H1 (cell line): ENCODE measurements at regions not wholly inside any gene's neighbourhood (a gene's known extent, or its start where the extent isn't known, plus 50 kb on each side); places are given as distances from the start of the nearest gene placed in this dataset.

Experiments used
- CHD1 ChIP-seq: IDR thresholded peaks from 2 replicates; pipeline ENCODE4 v1.6.1; 2012; ENCODE audit warnings: low read depth, low read length, improper control_type of control experiment
- SP2 ChIP-seq: IDR thresholded peaks from 2 replicates; pipeline ENCODE4 v1.6.1; 2012; ENCODE audit warnings: mild to moderate bottlenecking, low read length, inconsistent platforms
- TF ChIP-seq, protein P1 (sequence below): fragments of 300-600 bp; sonication (generic); IDR thresholded peaks from 2 replicates; pipeline ENCODE4 v1.7.1; 2012; ENCODE audit warnings: low read length, moderate library complexity, mild to moderate bottlenecking, inconsistent platforms; ENCODE audit not compliant: insufficient replicate concordance

GRCh38 chr20:51218603-51219002 is 195.7 kb upstream of the KCNG1 start (continued):
- TF ChIP-seq, protein P1, sequence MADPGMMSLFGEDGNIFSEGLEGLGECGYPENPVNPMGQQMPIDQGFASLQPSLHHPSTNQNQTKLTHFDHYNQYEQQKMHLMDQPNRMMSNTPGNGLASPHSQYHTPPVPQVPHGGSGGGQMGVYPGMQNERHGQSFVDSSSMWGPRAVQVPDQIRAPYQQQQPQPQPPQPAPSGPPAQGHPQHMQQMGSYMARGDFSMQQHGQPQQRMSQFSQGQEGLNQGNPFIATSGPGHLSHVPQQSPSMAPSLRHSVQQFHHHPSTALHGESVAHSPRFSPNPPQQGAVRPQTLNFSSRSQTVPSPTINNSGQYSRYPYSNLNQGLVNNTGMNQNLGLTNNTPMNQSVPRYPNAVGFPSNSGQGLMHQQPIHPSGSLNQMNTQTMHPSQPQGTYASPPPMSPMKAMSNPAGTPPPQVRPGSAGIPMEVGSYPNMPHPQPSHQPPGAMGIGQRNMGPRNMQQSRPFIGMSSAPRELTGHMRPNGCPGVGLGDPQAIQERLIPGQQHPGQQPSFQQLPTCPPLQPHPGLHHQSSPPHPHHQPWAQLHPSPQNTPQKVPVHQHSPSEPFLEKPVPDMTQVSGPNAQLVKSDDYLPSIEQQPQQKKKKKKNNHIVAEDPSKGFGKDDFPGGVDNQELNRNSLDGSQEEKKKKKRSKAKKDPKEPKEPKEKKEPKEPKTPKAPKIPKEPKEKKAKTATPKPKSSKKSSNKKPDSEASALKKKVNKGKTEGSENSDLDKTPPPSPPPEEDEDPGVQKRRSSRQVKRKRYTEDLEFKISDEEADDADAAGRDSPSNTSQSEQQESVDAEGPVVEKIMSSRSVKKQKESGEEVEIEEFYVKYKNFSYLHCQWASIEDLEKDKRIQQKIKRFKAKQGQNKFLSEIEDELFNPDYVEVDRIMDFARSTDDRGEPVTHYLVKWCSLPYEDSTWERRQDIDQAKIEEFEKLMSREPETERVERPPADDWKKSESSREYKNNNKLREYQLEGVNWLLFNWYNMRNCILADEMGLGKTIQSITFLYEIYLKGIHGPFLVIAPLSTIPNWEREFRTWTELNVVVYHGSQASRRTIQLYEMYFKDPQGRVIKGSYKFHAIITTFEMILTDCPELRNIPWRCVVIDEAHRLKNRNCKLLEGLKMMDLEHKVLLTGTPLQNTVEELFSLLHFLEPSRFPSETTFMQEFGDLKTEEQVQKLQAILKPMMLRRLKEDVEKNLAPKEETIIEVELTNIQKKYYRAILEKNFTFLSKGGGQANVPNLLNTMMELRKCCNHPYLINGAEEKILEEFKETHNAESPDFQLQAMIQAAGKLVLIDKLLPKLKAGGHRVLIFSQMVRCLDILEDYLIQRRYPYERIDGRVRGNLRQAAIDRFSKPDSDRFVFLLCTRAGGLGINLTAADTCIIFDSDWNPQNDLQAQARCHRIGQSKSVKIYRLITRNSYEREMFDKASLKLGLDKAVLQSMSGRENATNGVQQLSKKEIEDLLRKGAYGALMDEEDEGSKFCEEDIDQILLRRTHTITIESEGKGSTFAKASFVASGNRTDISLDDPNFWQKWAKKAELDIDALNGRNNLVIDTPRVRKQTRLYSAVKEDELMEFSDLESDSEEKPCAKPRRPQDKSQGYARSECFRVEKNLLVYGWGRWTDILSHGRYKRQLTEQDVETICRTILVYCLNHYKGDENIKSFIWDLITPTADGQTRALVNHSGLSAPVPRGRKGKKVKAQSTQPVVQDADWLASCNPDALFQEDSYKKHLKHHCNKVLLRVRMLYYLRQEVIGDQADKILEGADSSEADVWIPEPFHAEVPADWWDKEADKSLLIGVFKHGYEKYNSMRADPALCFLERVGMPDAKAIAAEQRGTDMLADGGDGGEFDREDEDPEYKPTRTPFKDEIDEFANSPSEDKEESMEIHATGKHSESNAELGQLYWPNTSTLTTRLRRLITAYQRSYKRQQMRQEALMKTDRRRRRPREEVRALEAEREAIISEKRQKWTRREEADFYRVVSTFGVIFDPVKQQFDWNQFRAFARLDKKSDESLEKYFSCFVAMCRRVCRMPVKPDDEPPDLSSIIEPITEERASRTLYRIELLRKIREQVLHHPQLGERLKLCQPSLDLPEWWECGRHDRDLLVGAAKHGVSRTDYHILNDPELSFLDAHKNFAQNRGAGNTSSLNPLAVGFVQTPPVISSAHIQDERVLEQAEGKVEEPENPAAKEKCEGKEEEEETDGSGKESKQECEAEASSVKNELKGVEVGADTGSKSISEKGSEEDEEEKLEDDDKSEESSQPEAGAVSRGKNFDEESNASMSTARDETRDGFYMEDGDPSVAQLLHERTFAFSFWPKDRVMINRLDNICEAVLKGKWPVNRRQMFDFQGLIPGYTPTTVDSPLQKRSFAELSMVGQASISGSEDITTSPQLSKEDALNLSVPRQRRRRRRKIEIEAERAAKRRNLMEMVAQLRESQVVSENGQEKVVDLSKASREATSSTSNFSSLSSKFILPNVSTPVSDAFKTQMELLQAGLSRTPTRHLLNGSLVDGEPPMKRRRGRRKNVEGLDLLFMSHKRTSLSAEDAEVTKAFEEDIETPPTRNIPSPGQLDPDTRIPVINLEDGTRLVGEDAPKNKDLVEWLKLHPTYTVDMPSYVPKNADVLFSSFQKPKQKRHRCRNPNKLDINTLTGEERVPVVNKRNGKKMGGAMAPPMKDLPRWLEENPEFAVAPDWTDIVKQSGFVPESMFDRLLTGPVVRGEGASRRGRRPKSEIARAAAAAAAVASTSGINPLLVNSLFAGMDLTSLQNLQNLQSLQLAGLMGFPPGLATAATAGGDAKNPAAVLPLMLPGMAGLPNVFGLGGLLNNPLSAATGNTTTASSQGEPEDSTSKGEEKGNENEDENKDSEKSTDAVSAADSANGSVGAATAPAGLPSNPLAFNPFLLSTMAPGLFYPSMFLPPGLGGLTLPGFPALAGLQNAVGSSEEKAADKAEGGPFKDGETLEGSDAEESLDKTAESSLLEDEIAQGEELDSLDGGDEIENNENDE = no peak
- TF ChIP-seq SP2 (no peak), CHD1 (no peak)
